Liver (tissue), 8 donors: ENCODE measurements at regions not wholly inside any gene's neighbourhood (a gene's known extent, or its start where the extent isn't known, plus 50 kb on each side); places are given as distances from the start of the nearest gene placed in this dataset.

Experiments
- DNase-seq: peaks from one replicate; pipeline ENCODE4 v3.0.0-alpha.2; 2017; ENCODE audit warnings: low spot score
- H3K27ac ChIP-seq, 2 donors: one replicate each; pipeline ENCODE4 v1.7.0; 2013; ENCODE audit warnings: inconsistent platforms in 2 of 2, low read length in 2 of 2, control low read depth in 1 of 2, low read depth in 1 of 2, mild to moderate bottlenecking in 1 of 2
- H3K27me3 ChIP-seq, 4 donors: one replicate each; pipeline versions ENCODE4 v1.6.1 to v1.7.0; 2013; ENCODE audit warnings: low read length in 3 of 4, inconsistent platforms in 1 of 4, mild to moderate bottlenecking in 1 of 4, moderate library complexity in 1 of 4; ENCODE audit not compliant: control insufficient read depth in 4 of 4, insufficient read depth in 4 of 4
- H3K36me3 ChIP-seq, 4 donors: one replicate each; pipeline versions ENCODE4 v1.6.1 to v1.7.0; 2013; ENCODE audit warnings: low read length in 3 of 4, mild to moderate bottlenecking in 3 of 4, low read depth in 1 of 4, moderate library complexity in 1 of 4; ENCODE audit not compliant: control insufficient read depth in 4 of 4, insufficient read depth in 3 of 4
- H3K4me1 ChIP-seq, 4 donors: one replicate each; pipeline versions ENCODE4 v1.6.1 to v1.7.0; 2013; ENCODE audit warnings: low read length in 3 of 4, mild to moderate bottlenecking in 3 of 4, moderate library complexity in 1 of 4; ENCODE audit not compliant: control insufficient read depth in 4 of 4, insufficient read depth in 4 of 4
- H3K4me3 ChIP-seq, 3 donors: one replicate each; pipeline versions ENCODE4 v1.6.1 to v1.7.0; 2013; ENCODE audit warnings: low read length in 3 of 3, control low read depth in 1 of 3, low read depth in 1 of 3, mild to moderate bottlenecking in 1 of 3
- H3K9ac ChIP-seq, 2 donors: one replicate each; pipeline ENCODE4 v1.7.0; 2013; ENCODE audit warnings: low read length in 2 of 2, mild to moderate bottlenecking in 2 of 2, moderate library complexity in 2 of 2, control low read depth in 1 of 2, low read depth in 1 of 2
- H3K9me3 ChIP-seq, 4 donors: one replicate each; pipeline versions ENCODE4 v1.6.1 to v1.7.0; 2013; ENCODE audit warnings: low read length in 3 of 4; ENCODE audit not compliant: control insufficient read depth in 4 of 4
- ATF3 ChIP-seq: IDR thresholded peaks from 2 replicates; pipeline ENCODE4 v1.6.1; 2016; ENCODE audit warnings: antibody characterized with exemption
- CTCF ChIP-seq: fragments of 150-350 bp; IDR thresholded peaks from 2 replicates; pipeline ENCODE4 v1.5.1; 2017; ENCODE audit warnings: improper control_type of control experiment, low read depth, low read length; ENCODE audit not compliant: missing input control
- EGR1 ChIP-seq, 2 donors: IDR thresholded peaks; 2 replicates each; pipeline ENCODE4 v1.6.1; 2016 to 2018; ENCODE audit warnings: antibody characterized with exemption in 2 of 2, low read depth in 2 of 2
- FOXA1 ChIP-seq: IDR thresholded peaks from 2 replicates; pipeline ENCODE4 v1.6.1; 2016; ENCODE audit warnings: antibody characterized with exemption
- FOXA2 ChIP-seq: IDR thresholded peaks from 2 replicates; pipeline ENCODE4 v1.6.1; 2016; ENCODE audit warnings: antibody characterized with exemption
- GABPA ChIP-seq, 2 donors: IDR thresholded peaks in 1 of 2; conservative IDR thresholded peaks in 1 of 2; 2 replicates each; pipeline ENCODE4 v1.6.1; 2016; ENCODE audit warnings: antibody characterized with exemption in 2 of 2, mild to moderate bottlenecking in 1 of 2, moderate library complexity in 1 of 2
- HNF4A ChIP-seq, 2 donors: conservative IDR thresholded peaks; 2 replicates each; pipeline ENCODE4 v1.6.1; 2016; ENCODE audit warnings: antibody characterized with exemption in 2 of 2, mild to moderate bottlenecking in 2 of 2
- HNF4G ChIP-seq: IDR thresholded peaks from 2 replicates; pipeline ENCODE4 v1.6.1; 2016; ENCODE audit warnings: antibody characterized with exemption
- JUND ChIP-seq, 2 donors: IDR thresholded peaks; 2 replicates each; pipeline ENCODE4 v1.6.1; 2016; ENCODE audit warnings: antibody characterized with exemption in 2 of 2
- MAX ChIP-seq: IDR thresholded peaks from 2 replicates; pipeline ENCODE4 v1.6.1; 2016; ENCODE audit warnings: antibody characterized with exemption
- NR2F2 ChIP-seq: IDR thresholded peaks from 2 replicates; pipeline ENCODE4 v1.6.1; 2016; ENCODE audit warnings: antibody characterized with exemption
- RAD21 ChIP-seq, 2 donors: IDR thresholded peaks; 2 replicates each; pipeline ENCODE4 v1.6.1; 2016; ENCODE audit warnings: antibody characterized with exemption in 2 of 2, mild to moderate bottlenecking in 2 of 2
- REST ChIP-seq: IDR thresholded peaks from 2 replicates; pipeline ENCODE4 v1.6.1; 2016; ENCODE audit warnings: antibody characterized with exemption, mild to moderate bottlenecking
- RXRA ChIP-seq, 2 donors: IDR thresholded peaks; 2 replicates each; pipeline ENCODE4 v1.6.1; 2017 to 2018; ENCODE audit warnings: antibody characterized with exemption in 2 of 2, mild to moderate bottlenecking in 1 of 2
- SP1 ChIP-seq: IDR thresholded peaks from 2 replicates; pipeline ENCODE4 v1.6.1; 2018; ENCODE audit warnings: antibody characterized with exemption, mild to moderate bottlenecking
- TAF1 ChIP-seq: conservative IDR thresholded peaks from 2 replicates; pipeline ENCODE4 v1.6.1; 2016; ENCODE audit warnings: antibody characterized with exemption, mild to moderate bottlenecking
- YY1 ChIP-seq: IDR thresholded peaks from 2 replicates; pipeline ENCODE4 v1.6.1; 2016; ENCODE audit warnings: antibody characterized with exemption, mild to moderate bottlenecking
- ZBTB33 ChIP-seq: IDR thresholded peaks from 2 replicates; pipeline ENCODE4 v1.6.1; 2016; ENCODE audit warnings: antibody characterized with exemption
- WGBS: extraction: QIAGEN DNeasy Blood & Tissue Kit; methylation state at CpG from one replicate; pipeline ENCODE4 v1.1.7; 2013; 5-methylcytosine and 5-hydroxymethylcytosine counted together
- donor health status: healthy.
- donor health status: healthy.
- donor health status: healthy.
- donor health status: healthy.
- donor health status: healthy.

- TF ChIP-seq NR2F2 (no peak), HNF4A (conservative IDR thresholded peaks at IDR 0.05) (no peak), CTCF (no peak), EGR1 (IDR thresholded peaks at IDR 0.05; ENCODE audit: low read depth in 2 of 2) (no peak), ZBTB33 (no peak), RXRA (IDR thresholded peaks at IDR 0.05) (no peak), YY1 (no peak), FOXA2 (no peak), ATF3 (no peak), GABPA (IDR thresholded peaks at IDR 0.05 in 1 of 2, conservative IDR thresholded peaks at IDR 0.05 in 1 of 2) (no peak), JUND (IDR thresholded peaks at IDR 0.05) (no peak), FOXA1 (no peak), TAF1 (no peak), SP1 (no peak), RAD21 (IDR thresholded peaks at IDR 0.05) (no peak), REST (no peak), HNF4G (no peak), MAX (no peak)
- peaks cover 0 to 3% (median 0%) of the 10 kb centered on the region in 4 donors for H3K27me3 ChIP-seq
- H3K9ac ChIP-seq: no peak overlapping the region
- no peak overlapping the region for H3K27ac ChIP-seq
- DNase-seq: no peak
- no peaks in the 10 kb centered on the region for H3K36me3 ChIP-seq
- 78% methylated on average over 9 of the region's 9 CpGs for WGBS
- no peaks in the 10 kb centered on the region for H3K9me3 ChIP-seq
- no peak overlapping the region for H3K4me3 ChIP-seq
- H3K4me1 ChIP-seq: no peaks in the 10 kb centered on the region
Observed at GRCh38 chr5:3736926-3737325, 141.3 kb downstream of the IRX1 start.

- Histone ChIP-seq H3K36me3 (no peaks in the 10 kb centered on the region), H3K4me1 (no peaks in the 10 kb centered on the region), H3K27me3 (peaks cover 0 to 3% (median 0%) of the 10 kb centered on the region in 4 donors), H3K9ac (no peak overlapping the region), H3K9me3 (no peaks in the 10 kb centered on the region), H3K27ac (no peak overlapping the region), H3K4me3 (no peak overlapping the region)
- TF ChIP-seq SP1: no peak
- TF ChIP-seq EGR1 (IDR thresholded peaks at IDR 0.05; ENCODE audit: low read depth in 2 of 2): no peak
- TF ChIP-seq FOXA2: no peak
- no peak for TF ChIP-seq MAX
- TF ChIP-seq RXRA (IDR thresholded peaks at IDR 0.05): no peak
- no peak for TF ChIP-seq GABPA (IDR thresholded peaks at IDR 0.05 in 1 of 2, conservative IDR thresholded peaks at IDR 0.05 in 1 of 2)
- no peak for TF ChIP-seq JUND (IDR thresholded peaks at IDR 0.05)
- TF ChIP-seq RAD21 (IDR thresholded peaks at IDR 0.05): no peak
- TF ChIP-seq HNF4A (conservative IDR thresholded peaks at IDR 0.05): no peak
- no peak for TF ChIP-seq HNF4G
- TF ChIP-seq FOXA1: no peak
- 73% methylated on average over 3 of the region's 3 CpGs for WGBS
- no peak for DNase-seq
Observed at GRCh38 chr5:3738919-3739318, 143.3 kb downstream of the IRX1 start.
